HepG2 (cell line): ENCODE measurements at regions not wholly inside any gene's neighbourhood (a gene's known extent, or its start where the extent isn't known, plus 50 kb on each side); places are given as distances from the start of the nearest gene placed in this dataset.

ENCODE experiments used
- ATAC-seq: fragments of 200-7000 bp; cut with Tn5 transposase; 3 replicates; pipeline ENCODE4 v1.9.1; 2020; ENCODE audit warnings: mild to moderate bottlenecking, moderate library complexity
- BruUV-seq: library from RNA; stranded (reverse); fragments of 400-500 nt; replicated peaks from 2 replicates; lab custom pipeline; 2021; lab: Mats Ljungman, UMichigan
- CTCF ChIA-PET: fragments of 300-600 bp; formaldehyde crosslinking; extraction: SDS; loops from one replicate; lab custom pipeline; 2021; ENCODE audit warnings: low total read pairs, inconsistent platforms, low intra/inter-chr PET ratio; lab: Yijun Ruan, JAX
- POLR2A ChIA-PET: fragments of 350-600 bp; sonication (Branson Sonifier 250); formaldehyde crosslinking; loops from one replicate; lab custom pipeline; 2020; ENCODE audit warnings: antibody characterized with exemption, inconsistent platforms; lab: Yijun Ruan, JAX
- DNase-seq: peaks from one replicate; pipeline ENCODE4 v3.0.0-alpha.2; 2015; ENCODE audit warnings: low spot score
- FAIRE-seq: peaks from 3 replicates; lab custom pipeline; 2011; peaks lifted over from hg19 to GRCh38; lab: Jason Lieb, UNC
- H2AFZ ChIP-seq: one replicate; pipeline ENCODE4 v1.6.1; 2011; ENCODE audit warnings: low read length, inconsistent platforms
- H3K27ac ChIP-seq: fragments of 300-600 bp; 3 replicates; pipeline ENCODE4 v1.8.0; 2011; ENCODE audit warnings: mixed run types, mild to moderate bottlenecking, mixed read lengths, low read length, inconsistent platforms; ENCODE audit not compliant: insufficient read depth; ENCODE audit errors: extremely low read length
- H3K27me3 ChIP-seq, 2 experiments: fragments of 200-600 bp in 1 of 2; 2 replicates in 1 of 2; 3 replicates in 1 of 2; pipeline versions ENCODE4 v1.6.0 to v1.8.0; 2011; ENCODE audit warnings: low read length in 2 of 2, mild to moderate bottlenecking in 2 of 2, moderate library complexity in 2 of 2, inconsistent platforms in 1 of 2; ENCODE audit not compliant: insufficient read depth in 2 of 2, control insufficient read depth in 1 of 2
- H3K36me3 ChIP-seq, 2 experiments: fragments of 200-600 bp in 1 of 2; replicated peaks in 1 of 2; 2 replicates in 1 of 2; 3 replicates in 1 of 2; pipeline versions ENCODE4 v1.5.1 to v1.8.0; 2011; ENCODE audit warnings: low read length in 2 of 2, inconsistent platforms in 1 of 2; ENCODE audit not compliant: insufficient read depth in 2 of 2, control insufficient read depth in 1 of 2
- H3K4me1 ChIP-seq: 2 replicates; pipeline ENCODE4 v1.5.1; 2012; ENCODE audit warnings: low read length, inconsistent platforms; ENCODE audit not compliant: insufficient read depth
- H3K4me2 ChIP-seq: 2 replicates; pipeline ENCODE4 v1.6.0; 2011; ENCODE audit warnings: low read depth, low read length, inconsistent platforms
- H3K4me3 ChIP-seq, 3 experiments: fragments of 200-600 bp in 1 of 3; sonication (generic), shearing (Covaris generic) in 1 of 3; replicated peaks in 1 of 3; 2 replicates each; pipeline ENCODE4 v1.5.1; 2011 to 2016; ENCODE audit warnings: low read length in 3 of 3, inconsistent platforms in 2 of 3, low read depth in 2 of 3, mild to moderate bottlenecking in 2 of 3, control low read depth in 1 of 3, mixed read lengths in 1 of 3; ENCODE audit not compliant: insufficient read depth in 1 of 3
- H3K79me2 ChIP-seq: one replicate; pipeline ENCODE4 v1.6.1; 2011; ENCODE audit warnings: low read length, inconsistent platforms; ENCODE audit not compliant: insufficient read depth
- H3K9ac ChIP-seq: 2 replicates; pipeline ENCODE4 v1.6.0; 2011; ENCODE audit warnings: mild to moderate bottlenecking, low read depth, low read length, inconsistent platforms; ENCODE audit not compliant: insufficient read depth
- H3K9me3 ChIP-seq: 2 replicates; pipeline ENCODE4 v1.5.1; 2012; ENCODE audit warnings: mild to moderate bottlenecking, low read length
- H4K20me1 ChIP-seq: 2 replicates; pipeline ENCODE4 v1.6.0; 2011; ENCODE audit warnings: inconsistent platforms, mild to moderate bottlenecking, low read length, moderate library complexity; ENCODE audit not compliant: insufficient read depth
- CSRNP1 ChIP-seq: sonication (generic); formaldehyde crosslinking; IDR thresholded peaks from 2 replicates; pipeline ENCODE4 v1.8.1; 2023; ENCODE audit warnings: mild to moderate bottlenecking, missing genetic modification reagents
- DMAP1 ChIP-seq: IDR thresholded peaks from 2 replicates; pipeline ENCODE4 v1.6.1; 2016
- FOXO1 ChIP-seq: sonication (generic); formaldehyde crosslinking; IDR thresholded peaks from 2 replicates; pipeline ENCODE4 v1.4.0; 2020; ENCODE audit warnings: missing genetic modification reagents
- GLI4 ChIP-seq: sonication (generic); formaldehyde crosslinking; IDR thresholded peaks from 2 replicates; pipeline ENCODE4 v1.5.1; 2020; ENCODE audit warnings: missing genetic modification reagents, mild to moderate bottlenecking, moderate library complexity, borderline replicate concordance
- MAFF ChIP-seq: IDR thresholded peaks from 2 replicates; pipeline ENCODE4 v1.6.1; 2011; ENCODE audit warnings: low read depth, low read length, improper control_type of control experiment
- MAFK ChIP-seq, 2 experiments: IDR thresholded peaks in 1 of 2; conservative IDR thresholded peaks in 1 of 2; 2 replicates each; pipeline ENCODE4 v1.6.1; 2011; ENCODE audit warnings: improper control_type of control experiment in 2 of 2, low read length in 2 of 2
- MIXL1 ChIP-seq: IDR thresholded peaks from 2 replicates; pipeline ENCODE4 v1.6.1; 2016
- NR2C2 ChIP-seq: sonication (generic); formaldehyde crosslinking; IDR thresholded peaks from 2 replicates; pipeline ENCODE4 v1.4.0; 2020; ENCODE audit warnings: missing genetic modification reagents, mild to moderate bottlenecking, moderate library complexity, borderline replicate concordance
- NRL ChIP-seq: sonication (generic); formaldehyde crosslinking; IDR thresholded peaks from 2 replicates; pipeline ENCODE4 v1.5.0; 2020; ENCODE audit warnings: missing genetic modification reagents, mild to moderate bottlenecking, moderate library complexity, borderline replicate concordance
- PHB2 ChIP-seq: fragments of 450-650 bp; IDR thresholded peaks from 2 replicates; pipeline ENCODE4 v1.6.1; 2018; ENCODE audit not compliant: partially characterized antibody
- ZNF260 ChIP-seq: sonication (generic); formaldehyde crosslinking; IDR thresholded peaks from 2 replicates; pipeline ENCODE4 v1.4.0; 2020; ENCODE audit warnings: missing genetic modification reagents, low read depth, mild to moderate bottlenecking, borderline replicate concordance
- ZNF510 ChIP-seq: sonication (generic); formaldehyde crosslinking; IDR thresholded peaks from 2 replicates; pipeline ENCODE4 v1.4.0; 2020; ENCODE audit warnings: low read depth, mild to moderate bottlenecking, missing genetic modification reagents
- ZNF644 ChIP-seq: IDR thresholded peaks from 2 replicates; pipeline ENCODE4 v1.6.1; 2016; ENCODE audit warnings: low read depth
- ZNF777 ChIP-seq: sonication (generic); formaldehyde crosslinking; IDR thresholded peaks from 2 replicates; pipeline ENCODE4 v1.4.0; 2020; ENCODE audit warnings: missing genetic modification reagents
- ZNF816 ChIP-seq: sonication (generic); formaldehyde crosslinking; IDR thresholded peaks from 2 replicates; pipeline ENCODE4 v1.8.0; 2022; ENCODE audit warnings: missing genetic modification reagents, mild to moderate bottlenecking, borderline replicate concordance
- WGBS: methylation state at CpG from one replicate; pipeline ENCODE4 v1.1.6; 2017; ENCODE audit warnings: low lambda C conversion rate; 5-methylcytosine and 5-hydroxymethylcytosine counted together
- in situ Hi-C: cut with HindIII; loops from 2 replicates; pipeline ENCODE4 v1.10.0; 2017; ENCODE audit warnings: low pct_unique_long_range_greater_than_20kb; ENCODE audit not compliant: extremely low pct_ligation_motif_present
- intact Hi-C: fragments of 100-400 bp; cut with micrococcal nuclease; formaldehyde crosslinking; loops from one replicate; pipeline ENCODE4 v1.10.0; 2022; ENCODE audit not compliant: unreplicated experiment

- TF ChIP-seq NRL = no peak
- no peak for TF ChIP-seq ZNF777 (CRISPR knock-in tag)
- TF ChIP-seq CSRNP1 (CRISPR knock-in tag) = no peak
- no peak for TF ChIP-seq FOXO1 (CRISPR knock-in tag)
- TF ChIP-seq ZNF816 (CRISPR knock-in tag) = no peak
- TF ChIP-seq GLI4 (CRISPR knock-in tag) = no peak
- TF ChIP-seq ZNF644 (CRISPR knock-in tag) = no peak
- no peak for TF ChIP-seq MIXL1
- TF ChIP-seq, all 625 proteins: peak for 0
These were observed 879.4 kb downstream of the MRPL39 start (continued) for GRCh38 chr21:24727803-24728440.

GRCh38 chr21:24716281-24716918 lies 890.9 kb downstream of the MRPL39 start:
- H2AFZ ChIP-seq = no peak overlapping the region
- BruUV-seq = no TSS peak
- H3K4me3 ChIP-seq = no peak overlapping the region
- DNase-seq (no peak), ATAC-seq (no peak), FAIRE-seq (no peak)
- H3K9ac ChIP-seq = no peak overlapping the region
- H3K4me1 ChIP-seq = no peaks in the 10 kb centered on the region
- ChIA-PET POLR2A (no interaction called here), CTCF (no interaction called here)
- no peak overlapping the region for H3K4me2 ChIP-seq
- intact Hi-C loops (no loop called here), in situ Hi-C loops (no loop called here)
- no peaks in the 10 kb centered on the region for H3K27me3 ChIP-seq
- no peaks in the 10 kb centered on the region for H3K79me2 ChIP-seq
- H4K20me1 ChIP-seq = no peaks in the 10 kb centered on the region
- peaks cover 72% of the 10 kb centered on the region for H3K9me3 ChIP-seq
- 4% methylated on average over 3 of the region's 3 CpGs for WGBS
- no peak overlapping the region for H3K27ac ChIP-seq
- no peaks in the 10 kb centered on the region for H3K36me3 ChIP-seq
- TF ChIP-seq PHB2 (no peak), ZNF510 (CRISPR knock-in tag) (no peak), ZNF260 (no peak), DMAP1 (CRISPR knock-in tag) (no peak), MAFF (peak; percentile 87), NR2C2 (no peak), MAFK (conservative IDR thresholded peaks at IDR 0.05 in 1 of 2, IDR thresholded peaks at IDR 0.05 in 1 of 2; ENCODE audit: low read length in 2 of 2) (peak; percentile 80 to 94)
